ENCODE measurements at regions not wholly inside any gene's neighbourhood (a gene's known extent, or its start where the extent isn't known, plus 50 kb on each side); places are given as distances from the start of the nearest gene placed in this dataset.

DNA sequence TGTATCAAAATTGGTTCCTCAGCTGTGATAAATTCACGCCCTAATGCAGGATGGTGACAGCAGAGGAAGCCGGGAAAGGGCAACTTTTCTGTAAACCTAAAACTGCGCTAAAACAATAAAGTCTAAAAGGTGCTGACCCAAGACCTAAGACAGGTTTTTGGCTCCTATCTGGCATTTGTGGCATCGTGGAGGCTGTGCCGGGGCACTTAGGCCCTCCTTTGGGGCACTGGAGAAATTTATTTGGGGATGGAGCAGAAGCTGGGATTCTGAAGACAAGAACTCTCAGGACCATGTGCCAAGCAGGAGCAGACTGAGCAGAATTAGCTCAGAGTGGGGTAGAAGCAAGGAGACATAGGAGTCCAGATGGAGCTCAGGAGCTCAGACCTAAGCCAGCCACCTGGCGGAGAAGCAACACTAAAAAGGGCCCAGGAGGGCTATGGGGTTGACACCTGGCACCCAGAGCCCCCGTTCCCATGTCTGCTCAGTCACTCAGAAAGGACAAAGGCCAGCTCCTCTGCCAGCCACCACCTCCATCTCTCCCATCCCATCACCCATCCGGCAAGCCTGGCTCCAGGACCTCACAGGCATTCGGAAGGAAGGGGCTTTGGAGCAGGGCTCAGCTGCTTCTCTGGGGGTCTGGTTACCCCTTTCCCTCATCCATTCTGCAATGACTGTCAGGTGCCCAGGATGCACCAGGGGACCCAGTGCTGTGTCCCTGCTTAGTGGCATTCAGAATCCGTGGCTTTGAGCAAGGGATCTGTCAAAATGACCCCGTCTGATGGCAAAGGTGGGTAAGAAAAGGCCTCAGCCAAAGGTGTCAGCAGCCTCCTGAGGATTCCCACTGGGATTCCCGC, 347.7 kb downstream of the NPHP4 start (continued):
- TF ChIP-seq SUZ12 (IDR thresholded peaks at IDR 0.05; ENCODE audit: unreplicated experiment) = no peak
- TF ChIP-seq, protein P1, sequence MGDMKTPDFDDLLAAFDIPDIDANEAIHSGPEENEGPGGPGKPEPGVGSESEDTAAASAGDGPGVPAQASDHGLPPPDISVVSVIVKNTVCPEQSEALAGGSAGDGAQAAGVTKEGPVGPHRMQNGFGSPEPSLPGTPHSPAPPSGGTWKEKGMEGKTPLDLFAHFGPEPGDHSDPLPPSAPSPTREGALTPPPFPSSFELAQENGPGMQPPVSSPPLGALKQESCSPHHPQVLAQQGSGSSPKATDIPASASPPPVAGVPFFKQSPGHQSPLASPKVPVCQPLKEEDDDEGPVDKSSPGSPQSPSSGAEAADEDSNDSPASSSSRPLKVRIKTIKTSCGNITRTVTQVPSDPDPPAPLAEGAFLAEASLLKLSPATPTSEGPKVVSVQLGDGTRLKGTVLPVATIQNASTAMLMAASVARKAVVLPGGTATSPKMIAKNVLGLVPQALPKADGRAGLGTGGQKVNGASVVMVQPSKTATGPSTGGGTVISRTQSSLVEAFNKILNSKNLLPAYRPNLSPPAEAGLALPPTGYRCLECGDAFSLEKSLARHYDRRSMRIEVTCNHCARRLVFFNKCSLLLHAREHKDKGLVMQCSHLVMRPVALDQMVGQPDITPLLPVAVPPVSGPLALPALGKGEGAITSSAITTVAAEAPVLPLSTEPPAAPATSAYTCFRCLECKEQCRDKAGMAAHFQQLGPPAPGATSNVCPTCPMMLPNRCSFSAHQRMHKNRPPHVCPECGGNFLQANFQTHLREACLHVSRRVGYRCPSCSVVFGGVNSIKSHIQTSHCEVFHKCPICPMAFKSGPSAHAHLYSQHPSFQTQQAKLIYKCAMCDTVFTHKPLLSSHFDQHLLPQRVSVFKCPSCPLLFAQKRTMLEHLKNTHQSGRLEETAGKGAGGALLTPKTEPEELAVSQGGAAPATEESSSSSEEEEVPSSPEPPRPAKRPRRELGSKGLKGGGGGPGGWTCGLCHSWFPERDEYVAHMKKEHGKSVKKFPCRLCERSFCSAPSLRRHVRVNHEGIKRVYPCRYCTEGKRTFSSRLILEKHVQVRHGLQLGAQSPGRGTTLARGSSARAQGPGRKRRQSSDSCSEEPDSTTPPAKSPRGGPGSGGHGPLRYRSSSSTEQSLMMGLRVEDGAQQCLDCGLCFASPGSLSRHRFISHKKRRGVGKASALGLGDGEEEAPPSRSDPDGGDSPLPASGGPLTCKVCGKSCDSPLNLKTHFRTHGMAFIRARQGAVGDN (IDR thresholded peaks at IDR 0.05) = no peak
- TF ChIP-seq ZNF217 (IDR thresholded peaks at IDR 0.05) = no peak
- no peak for TF ChIP-seq EGR1 (IDR thresholded peaks at IDR 0.05; ENCODE audit: borderline replicate concordance in 1 of 2, low read depth in 2 of 2, low read length in 2 of 2)

DNA sequence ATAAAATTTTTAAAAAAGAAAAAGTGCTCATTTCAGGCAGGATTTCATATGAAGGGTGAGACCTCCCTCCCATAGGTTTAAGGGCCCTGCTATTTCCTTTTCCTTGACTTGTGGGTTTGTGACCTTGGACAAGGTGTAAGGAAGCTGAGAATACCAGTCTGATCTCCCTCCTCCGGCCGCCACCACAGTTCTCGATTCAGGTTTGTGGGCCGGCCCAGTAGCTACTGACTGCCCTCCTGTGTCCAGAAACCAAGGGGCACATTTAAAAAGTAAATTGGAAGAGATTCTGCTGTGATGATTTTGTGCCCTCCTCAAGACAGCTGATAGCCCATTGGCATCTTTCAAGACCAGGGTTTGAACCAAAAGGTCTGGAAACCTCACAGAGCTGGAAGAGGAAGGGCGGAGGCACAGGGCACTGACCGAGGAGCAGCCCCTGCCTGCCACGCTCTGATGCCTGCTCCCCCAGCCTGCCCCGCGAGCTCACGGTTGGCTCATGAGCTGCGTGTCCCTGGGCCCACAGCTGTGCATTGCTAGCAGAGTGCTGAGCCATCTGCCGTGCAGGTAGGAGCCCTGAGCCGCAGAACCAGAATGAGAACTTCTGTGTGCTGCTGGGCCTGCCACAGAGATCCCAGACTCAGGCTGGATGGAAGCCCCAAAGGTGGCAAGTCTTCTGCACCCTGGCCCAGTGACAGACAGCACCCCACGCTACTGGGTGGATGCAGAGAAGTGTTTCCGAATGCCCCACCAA, 348.7 kb downstream of the NPHP4 start:
- H3K79me2 ChIP-seq (ENCODE audit: control insufficient read depth, insufficient read depth, low read length) = no peaks in the 10 kb centered on the region
- H2AFZ ChIP-seq (ENCODE audit: control insufficient read depth, low read depth, low read length) = no peak overlapping the region
- no peak for DNase-seq (ENCODE audit: low read depth, low spot score)
- ChIA-PET RAD21 (ENCODE audit: unreplicated experiment) (interaction anchor here (0.7 kb wide), 1 partner anchor 1716 kb away, joined by 3 read pairs; no protein-coding TSS in a partner anchor), SMC1A (ENCODE audit: uncharacterized antibody, unreplicated experiment) (no interaction called here), POLR2A (no interaction called here), CTCF (no interaction called here)
- H3K27me3 ChIP-seq (replicated peaks in 1 of 2; ENCODE audit: control insufficient read depth in 2 of 2, insufficient read depth in 2 of 2, low read length in 1 of 2) = no peaks in the 10 kb centered on the region
- H3K9me3 ChIP-seq (replicated peaks; ENCODE audit: control insufficient read depth, insufficient read depth, low read length) = no peaks in the 10 kb centered on the region; the same call in 2 of the 3 replicates
- in situ Hi-C loops (cut with MboI) = no loop called here
- no peaks in the 10 kb centered on the region for H3K4me1 ChIP-seq (ENCODE audit: control insufficient read depth, insufficient read depth, low read length)
- no TSS peak for BruUV-seq (replicated peaks)
- H3K27ac ChIP-seq (ENCODE audit: control insufficient read depth, insufficient read depth) = no peak overlapping the region
- FAIRE-seq = no peak
- no peak for ATAC-seq
- intact Hi-C loops (cut with micrococcal nuclease; ENCODE audit: unreplicated experiment) = no loop called here
- H3K36me3 ChIP-seq (ENCODE audit: control insufficient read depth in 2 of 2, insufficient read depth in 2 of 2, low read length in 1 of 2) = no peaks in the 10 kb centered on the region
- H3K9ac ChIP-seq (ENCODE audit: control insufficient read depth, insufficient read depth, low read length) = no peak overlapping the region
- WGBS (ENCODE audit: insufficient coverage, insufficient replicate concordance, low lambda C conversion rate, missing lambda C conversion rate) = 52% methylated on average over 15 of the region's 15 CpGs
- H3K4me3 ChIP-seq = no peak overlapping the region
- H4K20me1 ChIP-seq (ENCODE audit: control insufficient read depth, insufficient read depth) = no peaks in the 10 kb centered on the region
- H3K4me2 ChIP-seq (ENCODE audit: control insufficient read depth, insufficient read depth) = no peak overlapping the region
- no peak for TF ChIP-seq EGR1 (IDR thresholded peaks at IDR 0.05; ENCODE audit: borderline replicate concordance in 1 of 2, low read depth in 2 of 2, low read length in 2 of 2)
- no peak for TF ChIP-seq POLR2AphosphoS2 (IDR thresholded peaks at IDR 0.05; ENCODE audit: low read depth, low read length)
- no peak for TF ChIP-seq HDAC6 (IDR thresholded peaks at IDR 0.05; ENCODE audit: unreplicated experiment)
- no peak for TF ChIP-seq PML (IDR thresholded peaks at IDR 0.05; ENCODE audit: low read length)
- TF ChIP-seq NBN (IDR thresholded peaks at IDR 0.05) = no peak
- TF ChIP-seq, protein P2, sequence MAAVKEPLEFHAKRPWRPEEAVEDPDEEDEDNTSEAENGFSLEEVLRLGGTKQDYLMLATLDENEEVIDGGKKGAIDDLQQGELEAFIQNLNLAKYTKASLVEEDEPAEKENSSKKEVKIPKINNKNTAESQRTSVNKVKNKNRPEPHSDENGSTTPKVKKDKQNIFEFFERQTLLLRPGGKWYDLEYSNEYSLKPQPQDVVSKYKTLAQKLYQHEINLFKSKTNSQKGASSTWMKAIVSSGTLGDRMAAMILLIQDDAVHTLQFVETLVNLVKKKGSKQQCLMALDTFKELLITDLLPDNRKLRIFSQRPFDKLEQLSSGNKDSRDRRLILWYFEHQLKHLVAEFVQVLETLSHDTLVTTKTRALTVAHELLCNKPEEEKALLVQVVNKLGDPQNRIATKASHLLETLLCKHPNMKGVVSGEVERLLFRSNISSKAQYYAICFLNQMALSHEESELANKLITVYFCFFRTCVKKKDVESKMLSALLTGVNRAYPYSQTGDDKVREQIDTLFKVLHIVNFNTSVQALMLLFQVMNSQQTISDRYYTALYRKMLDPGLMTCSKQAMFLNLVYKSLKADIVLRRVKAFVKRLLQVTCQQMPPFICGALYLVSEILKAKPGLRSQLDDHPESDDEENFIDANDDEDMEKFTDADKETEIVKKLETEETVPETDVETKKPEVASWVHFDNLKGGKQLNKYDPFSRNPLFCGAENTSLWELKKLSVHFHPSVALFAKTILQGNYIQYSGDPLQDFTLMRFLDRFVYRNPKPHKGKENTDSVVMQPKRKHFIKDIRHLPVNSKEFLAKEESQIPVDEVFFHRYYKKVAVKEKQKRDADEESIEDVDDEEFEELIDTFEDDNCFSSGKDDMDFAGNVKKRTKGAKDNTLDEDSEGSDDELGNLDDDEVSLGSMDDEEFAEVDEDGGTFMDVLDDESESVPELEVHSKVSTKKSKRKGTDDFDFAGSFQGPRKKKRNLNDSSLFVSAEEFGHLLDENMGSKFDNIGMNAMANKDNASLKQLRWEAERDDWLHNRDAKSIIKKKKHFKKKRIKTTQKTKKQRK (IDR thresholded peaks at IDR 0.05; ENCODE audit: low read depth, low read length) = no peak
- no peak for TF ChIP-seq GATAD2B (conservative IDR thresholded peaks at IDR 0.05; ENCODE audit: low read depth)
- TF ChIP-seq TARDBP (IDR thresholded peaks at IDR 0.05; ENCODE audit: borderline replicate concordance) = no peak
- TF ChIP-seq RAD51 (IDR thresholded peaks at IDR 0.05) = no peak
- no peak for TF ChIP-seq FOXK2 (IDR thresholded peaks at IDR 0.05)
